PFSK-1 (cell line): ENCODE measurements at regions not wholly inside any gene's neighbourhood (a gene's known extent, or its start where the extent isn't known, plus 50 kb on each side); places are given as distances from the start of the nearest gene placed in this dataset.

Experiments used
- FOXP2 ChIP-seq: optimal IDR thresholded peaks from 2 replicates; pipeline ENCODE3; 2011; ENCODE audit warnings: borderline replicate concordance, control low read depth, inconsistent platforms; ENCODE audit not compliant: insufficient read depth; ENCODE audit errors: extremely low read length, extremely low read depth
- POLR2AphosphoS5 ChIP-seq: IDR thresholded peaks from 2 replicates; pipeline ENCODE4 v1.6.1; 2012; ENCODE audit warnings: low read depth, mild to moderate bottlenecking, control low read depth, low read length, moderate library complexity
- REST ChIP-seq, 2 experiments: IDR thresholded peaks; 2 replicates each; pipeline versions ENCODE4 v1.6.1 to v1.8.0; 2011 to 2012; ENCODE audit warnings: low read depth in 2 of 2, low read length in 2 of 2, control low read depth in 1 of 2, inconsistent platforms in 1 of 2, mild to moderate bottlenecking in 1 of 2, moderate library complexity in 1 of 2; ENCODE audit not compliant: insufficient read depth in 1 of 2
- SIN3A ChIP-seq: IDR thresholded peaks from 2 replicates; pipeline ENCODE4 v1.6.1; 2012; ENCODE audit warnings: mild to moderate bottlenecking, low read length, moderate library complexity, borderline replicate concordance; ENCODE audit not compliant: insufficient read depth
- TAF1 ChIP-seq: IDR thresholded peaks from 2 replicates; pipeline ENCODE4 v1.6.1; 2012; ENCODE audit warnings: low read length, control low read depth, borderline replicate concordance; ENCODE audit not compliant: insufficient read depth

DNA sequence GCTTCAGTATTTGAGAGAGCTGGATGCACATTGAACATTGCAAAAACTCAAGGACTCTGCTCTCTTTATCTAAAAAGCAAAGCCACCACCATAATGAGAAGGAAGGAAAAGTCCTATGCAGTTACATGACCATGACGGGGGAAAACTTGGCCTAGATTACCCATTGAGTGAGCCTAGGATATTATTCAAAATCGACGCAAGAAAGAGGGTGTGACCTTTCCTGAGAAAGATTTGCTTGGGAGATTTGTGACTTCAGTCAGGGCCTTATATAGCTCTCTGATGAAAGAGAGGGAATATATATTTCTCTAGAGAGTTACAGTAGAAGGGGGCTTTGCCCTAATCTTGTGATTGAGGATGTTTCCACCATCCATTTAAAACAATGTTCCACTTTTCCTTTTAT is 153.0 kb upstream of the DPYD start:
- TF ChIP-seq SIN3A, result no peak
- no peak for TF ChIP-seq REST (IDR thresholded peaks at IDR 0.05; ENCODE audit: insufficient read depth in 1 of 2, low read depth in 2 of 2, low read length in 2 of 2)
- 0 out of 2 replicates have a peak, but pooled peaks have one; percentile 46 for TF ChIP-seq POLR2AphosphoS5
- TF ChIP-seq FOXP2, result no peak
- no peak for TF ChIP-seq TAF1
